ENCODE measurements at regions not wholly inside any gene's neighbourhood (a gene's known extent, or its start where the extent isn't known, plus 50 kb on each side); places are given as distances from the start of the nearest gene placed in this dataset.

- Histone ChIP-seq H3K36me3 (ENCODE audit: control insufficient read depth, insufficient read depth, low read length) (no peaks in the 10 kb centered on the region), H3K27me3 (ENCODE audit: control insufficient read depth, insufficient read depth, low read length) (no peaks in the 10 kb centered on the region), H3K4me1 (ENCODE audit: control insufficient read depth, insufficient read depth, low read length) (no peaks in the 10 kb centered on the region), H3K4me3 (ENCODE audit: low read depth in 2 of 2, low read length in 2 of 2) (no peak overlapping the region), H3K9me3 (ENCODE audit: control insufficient read depth, insufficient read depth, low read depth, low read length) (no peaks in the 10 kb centered on the region), H3K27ac (ENCODE audit: low read length) (no peak overlapping the region)
- in situ Hi-C loops (cut with HindIII; ENCODE audit: low pct_unique_long_range_greater_than_20kb, low sequenced_read_pairs) = no loop called here
- ChIA-PET POLR2A (no interaction called here), CTCF (no interaction called here)
- TF ChIP-seq SIN3A (IDR thresholded peaks at IDR 0.05; ENCODE audit: borderline replicate concordance, insufficient read depth, low read depth, low read length) (no peak), POLR2AphosphoS5 (IDR thresholded peaks at IDR 0.05; ENCODE audit: low read depth, low read length) (no peak), CTCF (IDR thresholded peaks at IDR 0.05) (no peak), TCF7L2 (IDR thresholded peaks at IDR 0.05; ENCODE audit: low read depth, low read length) (no peak)
- TF ChIP-seq, protein P1, sequence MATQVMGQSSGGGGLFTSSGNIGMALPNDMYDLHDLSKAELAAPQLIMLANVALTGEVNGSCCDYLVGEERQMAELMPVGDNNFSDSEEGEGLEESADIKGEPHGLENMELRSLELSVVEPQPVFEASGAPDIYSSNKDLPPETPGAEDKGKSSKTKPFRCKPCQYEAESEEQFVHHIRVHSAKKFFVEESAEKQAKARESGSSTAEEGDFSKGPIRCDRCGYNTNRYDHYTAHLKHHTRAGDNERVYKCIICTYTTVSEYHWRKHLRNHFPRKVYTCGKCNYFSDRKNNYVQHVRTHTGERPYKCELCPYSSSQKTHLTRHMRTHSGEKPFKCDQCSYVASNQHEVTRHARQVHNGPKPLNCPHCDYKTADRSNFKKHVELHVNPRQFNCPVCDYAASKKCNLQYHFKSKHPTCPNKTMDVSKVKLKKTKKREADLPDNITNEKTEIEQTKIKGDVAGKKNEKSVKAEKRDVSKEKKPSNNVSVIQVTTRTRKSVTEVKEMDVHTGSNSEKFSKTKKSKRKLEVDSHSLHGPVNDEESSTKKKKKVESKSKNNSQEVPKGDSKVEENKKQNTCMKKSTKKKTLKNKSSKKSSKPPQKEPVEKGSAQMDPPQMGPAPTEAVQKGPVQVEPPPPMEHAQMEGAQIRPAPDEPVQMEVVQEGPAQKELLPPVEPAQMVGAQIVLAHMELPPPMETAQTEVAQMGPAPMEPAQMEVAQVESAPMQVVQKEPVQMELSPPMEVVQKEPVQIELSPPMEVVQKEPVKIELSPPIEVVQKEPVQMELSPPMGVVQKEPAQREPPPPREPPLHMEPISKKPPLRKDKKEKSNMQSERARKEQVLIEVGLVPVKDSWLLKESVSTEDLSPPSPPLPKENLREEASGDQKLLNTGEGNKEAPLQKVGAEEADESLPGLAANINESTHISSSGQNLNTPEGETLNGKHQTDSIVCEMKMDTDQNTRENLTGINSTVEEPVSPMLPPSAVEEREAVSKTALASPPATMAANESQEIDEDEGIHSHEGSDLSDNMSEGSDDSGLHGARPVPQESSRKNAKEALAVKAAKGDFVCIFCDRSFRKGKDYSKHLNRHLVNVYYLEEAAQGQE (IDR thresholded peaks at IDR 0.05; ENCODE audit: insufficient read depth in 1 of 2, low read depth in 2 of 2, low read length in 1 of 2) = no peak
- BruUV-seq (replicated peaks) = no TSS peak
- DNase-seq (ENCODE audit: low read depth, low spot score) (no peak), ATAC-seq (no peak)
- intact Hi-C loops (cut with micrococcal nuclease; ENCODE audit: unreplicated experiment) = no loop called here
These were observed 357.0 kb upstream of the NCAM2 start for GRCh38 chr21:20641241-20641640.

- no TSS peak for BruUV-seq (replicated peaks)
- DNase-seq (ENCODE audit: low read depth, low spot score) = no peak
- no peak for TF ChIP-seq CTCF (IDR thresholded peaks at IDR 0.05)
- TF ChIP-seq SIN3A (IDR thresholded peaks at IDR 0.05; ENCODE audit: borderline replicate concordance, insufficient read depth, low read depth, low read length) = no peak
- TF ChIP-seq, protein P1 (IDR thresholded peaks at IDR 0.05; ENCODE audit: insufficient read depth in 1 of 2, low read depth in 2 of 2, low read length in 1 of 2) = no peak
- TF ChIP-seq TCF7L2 (IDR thresholded peaks at IDR 0.05; ENCODE audit: low read depth, low read length) = no peak
- TF ChIP-seq POLR2AphosphoS5 (IDR thresholded peaks at IDR 0.05; ENCODE audit: low read depth, low read length) = no peak
- in situ Hi-C loops (cut with HindIII; ENCODE audit: low pct_unique_long_range_greater_than_20kb, low sequenced_read_pairs) = no loop called here
- H3K9me3 ChIP-seq (ENCODE audit: control insufficient read depth, insufficient read depth, low read depth, low read length) = no peaks in the 10 kb centered on the region
- ChIA-PET CTCF (no interaction called here), POLR2A (no interaction called here)
- no peaks in the 10 kb centered on the region for H3K4me1 ChIP-seq (ENCODE audit: control insufficient read depth, insufficient read depth, low read length)
- ATAC-seq = no peak
- intact Hi-C loops (cut with micrococcal nuclease; ENCODE audit: unreplicated experiment) = no loop called here
- H3K36me3 ChIP-seq (ENCODE audit: control insufficient read depth, insufficient read depth, low read length) = no peaks in the 10 kb centered on the region
- H3K27ac ChIP-seq (ENCODE audit: low read length) = no peak overlapping the region
- no peak overlapping the region for H3K4me3 ChIP-seq (ENCODE audit: low read depth in 2 of 2, low read length in 2 of 2)
- H3K27me3 ChIP-seq (ENCODE audit: control insufficient read depth, insufficient read depth, low read length) = no peaks in the 10 kb centered on the region
These were observed 355.5 kb upstream of the NCAM2 start for GRCh38 chr21:20642681-20643080.
